ENCODE measurements at regions not wholly inside any gene's neighbourhood (a gene's known extent, or its start where the extent isn't known, plus 50 kb on each side); places are given as distances from the start of the nearest gene placed in this dataset.

DNA sequence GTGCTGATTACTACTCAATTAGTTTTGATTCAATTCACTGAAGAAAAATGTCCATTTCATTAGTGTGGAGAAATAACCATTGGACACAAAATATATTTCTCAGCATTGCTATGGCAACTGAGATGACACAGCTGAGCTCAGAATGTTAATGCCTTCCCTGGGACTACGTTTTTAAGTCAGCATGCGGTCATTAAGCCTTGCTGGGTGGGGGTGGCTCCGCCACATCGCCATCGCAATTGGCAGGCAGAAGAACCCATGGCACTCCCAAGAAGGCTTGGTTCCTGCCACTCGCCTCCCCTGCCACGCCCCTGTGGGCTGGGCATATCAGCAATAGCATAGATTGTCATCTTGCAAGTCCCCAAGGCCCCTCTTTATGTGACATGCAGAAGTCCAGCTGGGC, 256.7 kb upstream of the CAMK1G start:
- in situ Hi-C loops (cut with HindIII; ENCODE audit: low pct_unique_long_range_greater_than_20kb, low sequenced_read_pairs): no loop called here
- no peak for TF ChIP-seq JUND (IDR thresholded peaks at IDR 0.05; ENCODE audit: low read depth)
- no peak for DNase-seq (ENCODE audit: low read depth in 1 of 2, low spot score in 1 of 2)

DNA sequence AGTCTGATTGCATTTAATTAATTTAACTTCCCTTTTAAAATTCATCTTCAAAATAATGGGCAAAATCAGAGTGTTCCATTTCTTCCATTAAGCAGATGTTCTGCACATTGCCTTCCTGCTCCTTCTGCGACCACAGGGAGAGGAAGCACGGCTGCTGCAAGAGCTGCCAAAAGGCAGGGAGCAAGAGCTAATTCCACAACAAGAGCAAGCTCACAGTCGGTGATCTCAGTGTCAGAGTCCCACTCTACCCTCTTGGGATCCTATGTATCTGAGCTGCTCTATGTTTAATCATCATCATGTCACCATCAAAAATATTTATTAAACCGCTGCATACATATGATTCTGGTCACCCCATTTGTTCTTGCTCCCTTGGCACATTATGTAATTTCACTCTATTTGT, 255.3 kb upstream of the CAMK1G start:
- no peak for TF ChIP-seq JUND (IDR thresholded peaks at IDR 0.05; ENCODE audit: low read depth)
- in situ Hi-C loops (cut with HindIII; ENCODE audit: low pct_unique_long_range_greater_than_20kb, low sequenced_read_pairs): no loop called here
- DNase-seq (ENCODE audit: low read depth in 1 of 2, low spot score in 1 of 2): no peak

GRCh38 chr1:209335178-209335577, 248.3 kb upstream of the CAMK1G start:
- no peak for TF ChIP-seq JUND (IDR thresholded peaks at IDR 0.05; ENCODE audit: low read depth)
- in situ Hi-C loops (cut with HindIII; ENCODE audit: low pct_unique_long_range_greater_than_20kb, low sequenced_read_pairs): no loop called here
- peak; percentile 46 to 65 for DNase-seq (ENCODE audit: low read depth in 1 of 2, low spot score in 1 of 2)

GRCh38 chr1:209341146-209341545, 242.4 kb upstream of the CAMK1G start:
- in situ Hi-C loops (cut with HindIII; ENCODE audit: low pct_unique_long_range_greater_than_20kb, low sequenced_read_pairs): no loop called here
- no peak for DNase-seq (ENCODE audit: low read depth in 1 of 2, low spot score in 1 of 2)
- TF ChIP-seq JUND (IDR thresholded peaks at IDR 0.05; ENCODE audit: low read depth): no peak

GRCh38 chr1:209341673-209342420, 241.7 kb upstream of the CAMK1G start:
- no peak for TF ChIP-seq JUND (IDR thresholded peaks at IDR 0.05; ENCODE audit: low read depth)
- DNase-seq (ENCODE audit: low read depth in 1 of 2, low spot score in 1 of 2): no peak
- in situ Hi-C loops (cut with HindIII; ENCODE audit: low pct_unique_long_range_greater_than_20kb, low sequenced_read_pairs): no loop called here

DNA sequence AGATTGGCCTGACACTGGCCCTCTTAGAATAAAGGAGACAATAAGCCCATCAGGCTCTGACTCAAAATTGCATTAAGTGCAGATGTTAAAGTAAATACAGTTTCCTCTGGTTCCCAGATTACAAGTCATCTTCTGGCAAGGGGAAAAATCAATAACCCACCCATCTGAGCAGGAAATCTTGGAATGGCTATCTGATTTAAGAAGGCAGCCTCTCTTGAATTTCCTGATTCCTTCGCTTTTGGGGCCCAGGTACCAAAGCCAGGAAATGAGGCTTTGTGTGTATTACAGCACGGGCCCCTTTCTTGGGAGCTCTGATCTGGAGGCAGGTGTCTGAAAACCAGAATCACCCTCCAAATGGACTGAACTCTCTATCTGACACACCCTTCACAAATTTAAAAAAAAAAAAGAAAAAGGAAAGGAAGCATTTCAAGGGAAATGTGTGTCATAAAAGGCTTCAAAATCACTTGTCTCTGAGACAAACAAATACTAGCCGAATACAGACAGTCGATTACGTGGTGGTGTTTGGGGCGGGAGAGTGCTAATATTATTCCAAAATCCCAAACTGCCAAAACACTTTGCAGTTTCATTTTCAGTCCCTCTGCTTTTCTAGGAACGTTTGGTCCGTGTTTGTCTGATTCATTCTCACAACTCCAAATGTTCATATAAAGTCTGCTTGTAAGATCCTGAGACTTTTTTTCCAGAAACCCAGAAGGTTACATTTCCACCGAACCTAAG, 240.9 kb upstream of the CAMK1G start:
- DNase-seq (ENCODE audit: low read depth in 1 of 2, low spot score in 1 of 2): no peak
- no peak for TF ChIP-seq JUND (IDR thresholded peaks at IDR 0.05; ENCODE audit: low read depth)
- in situ Hi-C loops (cut with HindIII; ENCODE audit: low pct_unique_long_range_greater_than_20kb, low sequenced_read_pairs): no loop called here

DNA sequence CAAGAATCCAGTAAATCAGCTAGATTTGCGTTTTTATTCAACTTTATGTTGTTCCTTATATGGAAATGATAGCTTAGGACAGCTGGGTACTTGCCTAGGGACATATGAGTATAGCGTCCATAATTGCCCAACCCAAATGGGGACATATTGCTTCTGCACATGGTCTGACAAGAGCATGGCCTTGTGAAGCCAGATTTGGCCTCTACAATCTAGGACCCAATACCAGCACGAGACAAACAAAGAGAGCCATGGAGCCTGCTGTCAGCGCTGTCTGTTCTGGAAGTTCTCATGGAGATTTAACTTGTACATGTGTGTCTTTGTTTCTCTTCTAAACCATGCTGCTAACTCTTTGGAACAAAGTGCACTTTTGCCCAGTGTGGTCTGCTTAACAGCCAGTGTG, 240.0 kb upstream of the CAMK1G start:
- no peak for DNase-seq (ENCODE audit: low read depth in 1 of 2, low spot score in 1 of 2)
- no peak for TF ChIP-seq JUND (IDR thresholded peaks at IDR 0.05; ENCODE audit: low read depth)
- in situ Hi-C loops (cut with HindIII; ENCODE audit: low pct_unique_long_range_greater_than_20kb, low sequenced_read_pairs): no loop called here

DNA sequence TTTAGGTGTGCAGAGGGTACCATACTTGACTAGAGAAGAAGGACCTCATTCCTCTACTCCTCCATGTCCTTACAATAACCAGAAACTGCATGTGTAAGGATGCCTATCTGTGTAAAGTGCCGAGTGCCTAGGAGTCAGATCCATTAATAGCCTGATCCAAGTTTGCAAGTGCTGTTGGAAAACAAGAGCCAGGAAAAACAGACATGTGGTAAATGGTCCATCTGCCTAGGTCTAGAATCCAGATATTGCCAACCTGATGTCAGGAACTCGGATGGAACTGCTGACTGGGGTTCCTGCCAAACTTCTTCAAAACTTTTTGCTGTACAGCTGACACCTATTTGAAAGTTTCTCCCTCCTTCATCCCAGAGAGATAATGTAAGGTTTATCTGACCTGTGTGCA, 239.4 kb upstream of the CAMK1G start:
- TF ChIP-seq JUND (IDR thresholded peaks at IDR 0.05; ENCODE audit: low read depth): no peak
- in situ Hi-C loops (cut with HindIII; ENCODE audit: low pct_unique_long_range_greater_than_20kb, low sequenced_read_pairs): no loop called here
- DNase-seq (ENCODE audit: low read depth in 1 of 2, low spot score in 1 of 2): no peak

DNA sequence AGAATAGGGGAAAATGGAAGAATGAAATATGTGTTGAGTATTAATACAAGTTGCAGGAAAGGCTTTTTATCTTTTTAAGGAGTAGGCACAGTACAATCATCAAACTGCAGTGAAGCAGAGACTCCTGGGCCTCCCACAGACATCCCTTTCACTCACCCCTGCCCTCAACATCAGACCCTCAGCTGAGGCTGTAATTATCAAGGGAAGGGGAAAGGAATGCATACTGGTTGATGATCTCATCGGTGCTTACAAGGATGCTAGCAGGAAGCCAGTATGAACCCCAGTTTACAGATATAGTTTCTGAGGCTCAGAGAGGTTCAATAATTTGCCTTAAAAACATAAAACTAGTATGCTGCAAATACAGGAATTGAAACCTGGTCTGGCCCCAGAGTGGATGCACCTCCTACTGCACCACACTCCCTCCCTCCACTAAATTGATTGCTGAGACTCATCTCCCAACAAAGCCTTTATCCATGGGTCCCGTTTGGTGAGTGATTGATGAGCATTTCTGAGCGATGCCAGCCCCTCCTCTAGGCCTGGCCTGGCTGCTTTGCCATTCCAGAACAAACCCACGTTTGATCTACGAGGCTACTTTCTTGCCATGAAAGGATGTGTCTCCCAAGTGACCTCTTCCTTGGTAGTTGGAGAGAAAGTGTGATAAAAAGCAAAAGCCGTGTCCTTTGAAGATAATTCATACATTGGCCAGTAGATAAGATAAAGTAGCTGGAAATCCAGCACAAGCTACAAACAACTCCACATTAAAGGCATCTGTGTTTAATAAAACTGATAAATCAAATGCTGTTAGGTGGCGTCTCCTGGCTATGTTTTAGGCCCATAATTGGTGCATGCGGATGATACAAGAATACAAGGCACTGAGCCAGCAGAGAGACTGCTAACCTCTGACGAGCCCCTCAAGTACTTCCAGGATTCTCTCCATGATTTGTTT, 233.9 kb upstream of the CAMK1G start:
- TF ChIP-seq JUND (IDR thresholded peaks at IDR 0.05; ENCODE audit: low read depth): no peak
- no peak for DNase-seq (ENCODE audit: low read depth in 1 of 2, low spot score in 1 of 2)
- in situ Hi-C loops (cut with HindIII; ENCODE audit: low pct_unique_long_range_greater_than_20kb, low sequenced_read_pairs): no loop called here

DNA sequence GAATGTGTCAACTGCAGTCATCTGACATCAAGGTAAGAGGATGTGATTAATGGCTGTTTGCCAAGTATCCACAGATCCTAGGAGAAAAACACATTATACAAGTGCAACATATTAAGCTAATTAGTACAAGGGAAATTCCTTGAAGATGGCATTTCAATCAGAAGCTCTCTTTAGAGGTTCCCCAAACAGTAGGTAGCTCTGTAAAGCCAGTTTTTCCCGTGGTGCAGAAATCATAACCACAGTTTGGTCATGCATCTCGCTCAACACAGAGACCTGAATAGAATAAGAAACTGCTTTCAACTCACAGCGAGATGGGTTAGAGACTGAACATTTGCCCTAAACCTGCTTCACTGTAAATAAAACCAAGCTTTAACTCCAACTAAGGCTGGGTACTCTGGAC, 230.5 kb upstream of the CAMK1G start:
- no peak for TF ChIP-seq JUND (IDR thresholded peaks at IDR 0.05; ENCODE audit: low read depth)
- DNase-seq (ENCODE audit: low read depth in 1 of 2, low spot score in 1 of 2): no peak
- in situ Hi-C loops (cut with HindIII; ENCODE audit: low pct_unique_long_range_greater_than_20kb, low sequenced_read_pairs): no loop called here

- in situ Hi-C loops (cut with HindIII; ENCODE audit: low pct_unique_long_range_greater_than_20kb, low sequenced_read_pairs): no loop called here
- peak; percentile 74 to 96 for DNase-seq (ENCODE audit: low read depth in 1 of 2, low spot score in 1 of 2)
- TF ChIP-seq JUND (IDR thresholded peaks at IDR 0.05; ENCODE audit: low read depth): no peak
These were observed 229.2 kb upstream of the CAMK1G start for GRCh38 chr1:209354111-209354839.

DNA sequence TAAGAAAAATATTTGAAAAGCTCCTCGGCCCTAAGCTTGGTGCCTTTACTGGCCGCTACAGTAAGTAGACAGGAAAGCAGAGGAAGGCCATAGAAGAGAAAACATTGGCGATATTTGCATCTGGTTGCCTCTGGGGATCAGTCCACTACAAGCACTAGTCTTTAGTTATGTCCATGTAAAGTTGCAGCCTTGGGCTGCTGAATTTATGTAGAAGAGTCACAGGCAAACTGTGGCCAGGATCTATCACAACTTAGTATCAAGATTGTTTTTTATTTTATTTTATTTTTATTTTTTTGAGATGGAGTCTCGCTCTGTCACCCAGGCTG, 228.7 kb upstream of the CAMK1G start:
- in situ Hi-C loops (cut with HindIII; ENCODE audit: low pct_unique_long_range_greater_than_20kb, low sequenced_read_pairs): no loop called here
- TF ChIP-seq JUND (IDR thresholded peaks at IDR 0.05; ENCODE audit: low read depth): no peak
- no peak for DNase-seq (ENCODE audit: low read depth in 1 of 2, low spot score in 1 of 2)
